ENCODE measurements at regions not wholly inside any gene's neighbourhood (a gene's known extent, or its start where the extent isn't known, plus 50 kb on each side); places are given as distances from the start of the nearest gene placed in this dataset.

DNA sequence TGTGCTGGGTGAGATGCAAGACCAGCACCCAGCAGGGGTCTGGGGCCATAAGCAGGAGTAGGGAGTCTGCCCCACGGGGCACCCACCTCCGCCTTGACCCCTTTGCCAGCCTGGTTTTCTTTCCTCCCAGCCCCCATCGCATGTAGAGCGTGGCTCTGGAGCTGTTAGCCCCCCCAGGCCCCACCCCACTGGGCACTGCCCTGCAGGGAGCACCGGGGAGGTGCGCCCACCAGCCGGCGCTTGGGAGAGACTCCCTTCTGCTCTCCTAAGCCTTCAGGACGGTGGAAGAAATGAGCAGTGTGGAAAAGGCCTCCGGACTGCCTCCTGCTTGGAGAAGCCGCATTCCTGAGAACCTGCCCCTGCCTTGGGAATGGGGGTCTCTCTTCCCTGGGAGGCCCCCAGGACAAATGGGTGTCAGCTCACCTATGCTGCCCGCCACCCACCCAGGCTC lies 186.2 kb downstream of the IRF8 start:
- FAIRE-seq: no peak
- Histone ChIP-seq H3K27me3 (ENCODE audit: control insufficient read depth in 2 of 2, insufficient read depth in 2 of 2, low read length in 2 of 2) (no peaks in the 10 kb centered on the region), H3K4me2 (ENCODE audit: insufficient read depth, low read length) (no peak overlapping the region), H3K4me3 (replicated peaks in 1 of 3; ENCODE audit: insufficient read depth in 1 of 3, low read depth in 1 of 3, low read length in 3 of 3) (no peak overlapping the region), H3K9ac (replicated peaks; ENCODE audit: extremely low read depth, insufficient read depth, low read length) (no peak overlapping the region), H4K20me1 (replicated peaks; ENCODE audit: control insufficient read depth, extremely low read depth, insufficient read depth, low read length) (no peaks in the 10 kb centered on the region), H3K79me2 (ENCODE audit: control insufficient read depth, insufficient read depth, low read length) (no peaks in the 10 kb centered on the region), H3K9me3 (replicated peaks; ENCODE audit: control insufficient read depth, insufficient read depth, low read length) (no peaks in the 10 kb centered on the region), H3K36me3 (ENCODE audit: control insufficient read depth in 2 of 2, extremely low read depth in 1 of 2, insufficient read depth in 2 of 2, low read length in 2 of 2) (no peaks in the 10 kb centered on the region), H3K27ac (ENCODE audit: insufficient read depth, low read depth, low read length) (no peak overlapping the region), H3K4me1 (ENCODE audit: control insufficient read depth, extremely low read depth, insufficient read depth, low read length) (no peaks in the 10 kb centered on the region), H3K9me1 (replicated peaks; ENCODE audit: control insufficient read depth, extremely low read depth, insufficient read depth, low read length) (no peaks in the 10 kb centered on the region), H2AFZ (ENCODE audit: low read depth, low read length) (no peak overlapping the region)
- BruUV-seq (replicated peaks): no TSS peak
- intact Hi-C loops (cut with micrococcal nuclease): no loop called here
- POLR2A ChIA-PET: no interaction called here
- CTCF ChIA-PET: no interaction called here
- dilution Hi-C loops (cut with MboI; ENCODE audit: extremely low pct_ligation_motif_present, low sequenced_read_pairs): loop anchor here (10.0 kb wide), 1 partner anchor 430 kb away; the partner anchor contains the start of gene FOXF1
- TF ChIP-seq FOS (IDR thresholded peaks at IDR 0.05; ENCODE audit: borderline replicate concordance, insufficient read depth, low read length) (no peak), POLR2A (IDR thresholded peaks at IDR 0.05; ENCODE audit: low read depth, low read length) (no peak), POLR2AphosphoS5 (IDR thresholded peaks at IDR 0.05; ENCODE audit: insufficient read depth, low read depth, low read length) (no peak)
- DNase-seq (ENCODE audit: low read depth, low spot score): no peak

DNA sequence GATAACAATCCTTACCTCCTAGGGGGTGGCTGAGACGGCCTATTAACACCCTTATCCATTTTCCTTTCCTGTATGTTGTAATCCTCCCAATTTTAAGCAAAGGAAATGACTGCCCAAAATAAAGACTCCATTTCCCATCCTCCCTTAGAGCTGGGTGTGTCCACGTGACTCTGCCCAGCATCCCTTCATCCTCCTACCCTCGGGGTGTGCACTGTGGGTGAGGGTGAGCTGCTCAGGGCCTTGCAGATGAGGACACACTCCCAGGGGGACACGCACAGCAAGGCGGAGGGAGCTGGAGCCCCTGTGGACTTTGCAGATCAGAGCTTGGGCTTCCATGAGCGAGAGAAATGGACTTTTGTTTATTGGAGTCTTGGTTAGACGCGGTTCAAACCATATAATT lies 186.8 kb downstream of the IRF8 start:
- no peak overlapping the region for H3K27ac ChIP-seq (ENCODE audit: insufficient read depth, low read depth, low read length)
- H3K9ac ChIP-seq (replicated peaks; ENCODE audit: extremely low read depth, insufficient read depth, low read length): no peak overlapping the region
- no peaks in the 10 kb centered on the region for H3K9me1 ChIP-seq (replicated peaks; ENCODE audit: control insufficient read depth, extremely low read depth, insufficient read depth, low read length)
- H4K20me1 ChIP-seq (replicated peaks; ENCODE audit: control insufficient read depth, extremely low read depth, insufficient read depth, low read length): no peaks in the 10 kb centered on the region
- DNase-seq (ENCODE audit: low read depth, low spot score) (no peak), FAIRE-seq (no peak)
- no peaks in the 10 kb centered on the region for H3K27me3 ChIP-seq (ENCODE audit: control insufficient read depth in 2 of 2, insufficient read depth in 2 of 2, low read length in 2 of 2)
- no peak overlapping the region for H3K4me3 ChIP-seq (replicated peaks in 1 of 3; ENCODE audit: insufficient read depth in 1 of 3, low read depth in 1 of 3, low read length in 3 of 3)
- H2AFZ ChIP-seq (ENCODE audit: low read depth, low read length): no peak overlapping the region
- ChIA-PET POLR2A (no interaction called here), CTCF (interaction anchor here (0.8 kb wide), 1 partner anchor 13 kb away, joined by 4 read pairs; no protein-coding TSS in a partner anchor)
- no peaks in the 10 kb centered on the region for H3K9me3 ChIP-seq (replicated peaks; ENCODE audit: control insufficient read depth, insufficient read depth, low read length)
- TF ChIP-seq EZH2 (IDR thresholded peaks at IDR 0.05; ENCODE audit: borderline replicate concordance, low read depth, low read length, severe bottlenecking): no peak
- TF ChIP-seq, protein P1, sequence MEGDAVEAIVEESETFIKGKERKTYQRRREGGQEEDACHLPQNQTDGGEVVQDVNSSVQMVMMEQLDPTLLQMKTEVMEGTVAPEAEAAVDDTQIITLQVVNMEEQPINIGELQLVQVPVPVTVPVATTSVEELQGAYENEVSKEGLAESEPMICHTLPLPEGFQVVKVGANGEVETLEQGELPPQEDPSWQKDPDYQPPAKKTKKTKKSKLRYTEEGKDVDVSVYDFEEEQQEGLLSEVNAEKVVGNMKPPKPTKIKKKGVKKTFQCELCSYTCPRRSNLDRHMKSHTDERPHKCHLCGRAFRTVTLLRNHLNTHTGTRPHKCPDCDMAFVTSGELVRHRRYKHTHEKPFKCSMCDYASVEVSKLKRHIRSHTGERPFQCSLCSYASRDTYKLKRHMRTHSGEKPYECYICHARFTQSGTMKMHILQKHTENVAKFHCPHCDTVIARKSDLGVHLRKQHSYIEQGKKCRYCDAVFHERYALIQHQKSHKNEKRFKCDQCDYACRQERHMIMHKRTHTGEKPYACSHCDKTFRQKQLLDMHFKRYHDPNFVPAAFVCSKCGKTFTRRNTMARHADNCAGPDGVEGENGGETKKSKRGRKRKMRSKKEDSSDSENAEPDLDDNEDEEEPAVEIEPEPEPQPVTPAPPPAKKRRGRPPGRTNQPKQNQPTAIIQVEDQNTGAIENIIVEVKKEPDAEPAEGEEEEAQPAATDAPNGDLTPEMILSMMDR (IDR thresholded peaks at IDR 0.05; ENCODE audit: extremely low read depth in 1 of 2, insufficient read depth in 1 of 2, low read depth in 1 of 2, low read length in 2 of 2): no peak
- no peak for TF ChIP-seq JUN (IDR thresholded peaks at IDR 0.05; ENCODE audit: borderline replicate concordance, insufficient read depth, insufficient read length, low read depth)
- no peak for TF ChIP-seq POLR2A (IDR thresholded peaks at IDR 0.05; ENCODE audit: low read depth, low read length)
- TF ChIP-seq, protein P2, sequence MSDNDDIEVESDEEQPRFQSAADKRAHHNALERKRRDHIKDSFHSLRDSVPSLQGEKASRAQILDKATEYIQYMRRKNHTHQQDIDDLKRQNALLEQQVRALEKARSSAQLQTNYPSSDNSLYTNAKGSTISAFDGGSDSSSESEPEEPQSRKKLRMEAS (IDR thresholded peaks at IDR 0.05; ENCODE audit: insufficient read depth, insufficient read length): no peak
- no peak for TF ChIP-seq FOS (IDR thresholded peaks at IDR 0.05; ENCODE audit: borderline replicate concordance, insufficient read depth, low read length)
- TF ChIP-seq MYC (IDR thresholded peaks at IDR 0.05; ENCODE audit: low read depth, low read length): no peak
- TF ChIP-seq POLR2AphosphoS5 (IDR thresholded peaks at IDR 0.05; ENCODE audit: insufficient read depth, low read depth, low read length): no peak
- TF ChIP-seq GATA2 (IDR thresholded peaks at IDR 0.05; ENCODE audit: insufficient read depth, insufficient read length, low read depth, low read length): no peak
- no peak overlapping the region for H3K4me2 ChIP-seq (ENCODE audit: insufficient read depth, low read length)
- H3K36me3 ChIP-seq (ENCODE audit: control insufficient read depth in 2 of 2, extremely low read depth in 1 of 2, insufficient read depth in 2 of 2, low read length in 2 of 2): no peaks in the 10 kb centered on the region
- BruUV-seq (replicated peaks): no TSS peak
- H3K4me1 ChIP-seq (ENCODE audit: control insufficient read depth, extremely low read depth, insufficient read depth, low read length): no peaks in the 10 kb centered on the region
- no peaks in the 10 kb centered on the region for H3K79me2 ChIP-seq (ENCODE audit: control insufficient read depth, insufficient read depth, low read length)
- intact Hi-C loops (cut with micrococcal nuclease) (no loop called here), dilution Hi-C loops (cut with MboI; ENCODE audit: extremely low pct_ligation_motif_present, low sequenced_read_pairs) (loop anchor here (10.0 kb wide), 1 partner anchor 429 kb away; the partner anchor contains the start of gene FOXF1)

Measured in endothelial cell of umbilical vein (primary cell).